ENCODE measurements at regions not wholly inside any gene's neighbourhood (a gene's known extent, or its start where the extent isn't known, plus 50 kb on each side); places are given as distances from the start of the nearest gene placed in this dataset.

GRCh38 chr4:120327276-120327675 lies 260.6 kb upstream of the MAD2L1 start:
- TF ChIP-seq POLR2A (IDR thresholded peaks at IDR 0.05; ENCODE audit: low read depth) (no peak), CTCF (IDR thresholded peaks at IDR 0.05) (no peak)
